HepG2 (cell line): ENCODE measurements at regions not wholly inside any gene's neighbourhood (a gene's known extent, or its start where the extent isn't known, plus 50 kb on each side); places are given as distances from the start of the nearest gene placed in this dataset.

Experiments used
- ATAC-seq: fragments of 200-7000 bp; cut with Tn5 transposase; 3 replicates; pipeline ENCODE4 v1.9.1; 2020; ENCODE audit warnings: mild to moderate bottlenecking, moderate library complexity
- BruUV-seq: library from RNA; stranded (reverse); fragments of 400-500 nt; replicated peaks from 2 replicates; lab custom pipeline; 2021; lab: Mats Ljungman, UMichigan
- CTCF ChIA-PET: fragments of 300-600 bp; formaldehyde crosslinking; extraction: SDS; loops from one replicate; lab custom pipeline; 2021; ENCODE audit warnings: low total read pairs, inconsistent platforms, low intra/inter-chr PET ratio; lab: Yijun Ruan, JAX
- POLR2A ChIA-PET: fragments of 350-600 bp; sonication (Branson Sonifier 250); formaldehyde crosslinking; loops from one replicate; lab custom pipeline; 2020; ENCODE audit warnings: antibody characterized with exemption, inconsistent platforms; lab: Yijun Ruan, JAX
- DNase-seq: peaks from one replicate; pipeline ENCODE4 v3.0.0-alpha.2; 2015; ENCODE audit warnings: low spot score
- FAIRE-seq: peaks from 3 replicates; lab custom pipeline; 2011; peaks lifted over from hg19 to GRCh38; lab: Jason Lieb, UNC
- H2AFZ ChIP-seq: one replicate; pipeline ENCODE4 v1.6.1; 2011; ENCODE audit warnings: low read length, inconsistent platforms
- H3K27ac ChIP-seq: fragments of 300-600 bp; 3 replicates; pipeline ENCODE4 v1.8.0; 2011; ENCODE audit warnings: mixed run types, mild to moderate bottlenecking, mixed read lengths, low read length, inconsistent platforms; ENCODE audit not compliant: insufficient read depth; ENCODE audit errors: extremely low read length
- H3K27me3 ChIP-seq, 2 experiments: fragments of 200-600 bp in 1 of 2; 2 replicates in 1 of 2; 3 replicates in 1 of 2; pipeline versions ENCODE4 v1.6.0 to v1.8.0; 2011; ENCODE audit warnings: low read length in 2 of 2, mild to moderate bottlenecking in 2 of 2, moderate library complexity in 2 of 2, inconsistent platforms in 1 of 2; ENCODE audit not compliant: insufficient read depth in 2 of 2, control insufficient read depth in 1 of 2
- H3K36me3 ChIP-seq, 2 experiments: fragments of 200-600 bp in 1 of 2; replicated peaks in 1 of 2; 2 replicates in 1 of 2; 3 replicates in 1 of 2; pipeline versions ENCODE4 v1.5.1 to v1.8.0; 2011; ENCODE audit warnings: low read length in 2 of 2, inconsistent platforms in 1 of 2; ENCODE audit not compliant: insufficient read depth in 2 of 2, control insufficient read depth in 1 of 2
- H3K4me1 ChIP-seq: 2 replicates; pipeline ENCODE4 v1.5.1; 2012; ENCODE audit warnings: low read length, inconsistent platforms; ENCODE audit not compliant: insufficient read depth
- H3K4me2 ChIP-seq: 2 replicates; pipeline ENCODE4 v1.6.0; 2011; ENCODE audit warnings: low read depth, low read length, inconsistent platforms
- H3K4me3 ChIP-seq, 3 experiments: fragments of 200-600 bp in 1 of 3; sonication (generic), shearing (Covaris generic) in 1 of 3; replicated peaks in 1 of 3; 2 replicates each; pipeline ENCODE4 v1.5.1; 2011 to 2016; ENCODE audit warnings: low read length in 3 of 3, inconsistent platforms in 2 of 3, low read depth in 2 of 3, mild to moderate bottlenecking in 2 of 3, control low read depth in 1 of 3, mixed read lengths in 1 of 3; ENCODE audit not compliant: insufficient read depth in 1 of 3
- H3K79me2 ChIP-seq: one replicate; pipeline ENCODE4 v1.6.1; 2011; ENCODE audit warnings: low read length, inconsistent platforms; ENCODE audit not compliant: insufficient read depth
- H3K9ac ChIP-seq: 2 replicates; pipeline ENCODE4 v1.6.0; 2011; ENCODE audit warnings: mild to moderate bottlenecking, low read depth, low read length, inconsistent platforms; ENCODE audit not compliant: insufficient read depth
- H3K9me3 ChIP-seq: 2 replicates; pipeline ENCODE4 v1.5.1; 2012; ENCODE audit warnings: mild to moderate bottlenecking, low read length
- H4K20me1 ChIP-seq: 2 replicates; pipeline ENCODE4 v1.6.0; 2011; ENCODE audit warnings: inconsistent platforms, mild to moderate bottlenecking, low read length, moderate library complexity; ENCODE audit not compliant: insufficient read depth
- CSRNP1 ChIP-seq: sonication (generic); formaldehyde crosslinking; IDR thresholded peaks from 2 replicates; pipeline ENCODE4 v1.8.1; 2023; ENCODE audit warnings: mild to moderate bottlenecking, missing genetic modification reagents
- DMTF1 ChIP-seq: sonication (generic); formaldehyde crosslinking; IDR thresholded peaks from 2 replicates; pipeline ENCODE4 v1.4.0; 2020; ENCODE audit warnings: mild to moderate bottlenecking, missing genetic modification reagents
- DPF2 ChIP-seq: sonication (generic); formaldehyde crosslinking; IDR thresholded peaks from 2 replicates; pipeline ENCODE4 v1.4.0; 2020; ENCODE audit warnings: mild to moderate bottlenecking, low read depth, missing genetic modification reagents, borderline replicate concordance
- GABPB1 ChIP-seq: IDR thresholded peaks from 2 replicates; pipeline ENCODE4 v1.6.1; 2016; ENCODE audit warnings: mild to moderate bottlenecking, missing genetic modification reagents, moderate library complexity, missing compliant biosample characterization
- MAFG ChIP-seq: sonication (generic); formaldehyde crosslinking; IDR thresholded peaks from 2 replicates; pipeline ENCODE4 v1.5.1; 2020; ENCODE audit warnings: mild to moderate bottlenecking, missing genetic modification reagents
- MBNL3 ChIP-seq: fragments of 250-450 bp; sonication (Bioruptor Pico); conservative IDR thresholded peaks from 2 replicates; pipeline ENCODE4 v1.8.0; 2022; ENCODE audit warnings: mild to moderate bottlenecking, inconsistent platforms
- SIX4 ChIP-seq: sonication (generic); formaldehyde crosslinking; IDR thresholded peaks from 2 replicates; pipeline ENCODE4 v1.4.0; 2020; ENCODE audit warnings: missing genetic modification reagents
- SNAI1 ChIP-seq: sonication (generic); formaldehyde crosslinking; IDR thresholded peaks from 2 replicates; pipeline ENCODE4 v1.5.0; 2020; ENCODE audit warnings: mild to moderate bottlenecking, missing genetic modification reagents, borderline replicate concordance
- TOPORS ChIP-seq: sonication (generic); formaldehyde crosslinking; IDR thresholded peaks from 2 replicates; pipeline ENCODE4 v1.8.0; 2023; ENCODE audit warnings: mild to moderate bottlenecking, missing genetic modification reagents
- ZNF180 ChIP-seq: sonication (generic); formaldehyde crosslinking; IDR thresholded peaks from 2 replicates; pipeline ENCODE4 v1.4.0; 2020; ENCODE audit warnings: low read depth, missing genetic modification reagents, borderline replicate concordance
- ZNF256 ChIP-seq: sonication (generic); formaldehyde crosslinking; conservative IDR thresholded peaks from 2 replicates; pipeline ENCODE4 v1.4.0; 2020; ENCODE audit warnings: missing genetic modification reagents
- ZNF737 ChIP-seq: sonication (generic); formaldehyde crosslinking; IDR thresholded peaks from 2 replicates; pipeline ENCODE4 v1.5.0; 2020; ENCODE audit warnings: missing genetic modification reagents, mild to moderate bottlenecking, borderline replicate concordance
- WGBS: methylation state at CpG from one replicate; pipeline ENCODE4 v1.1.6; 2017; ENCODE audit warnings: low lambda C conversion rate; 5-methylcytosine and 5-hydroxymethylcytosine counted together
- in situ Hi-C: cut with HindIII; loops from 2 replicates; pipeline ENCODE4 v1.10.0; 2017; ENCODE audit warnings: low pct_unique_long_range_greater_than_20kb; ENCODE audit not compliant: extremely low pct_ligation_motif_present
- intact Hi-C: fragments of 100-400 bp; cut with micrococcal nuclease; formaldehyde crosslinking; loops from one replicate; pipeline ENCODE4 v1.10.0; 2022; ENCODE audit not compliant: unreplicated experiment

- H3K4me3 ChIP-seq, result no peak overlapping the region
- BruUV-seq, result no TSS peak
- no peak overlapping the region for H3K27ac ChIP-seq
- FAIRE-seq, result no peak
- no peaks in the 10 kb centered on the region for H3K27me3 ChIP-seq
- ChIA-PET POLR2A (no interaction called here), CTCF (no interaction called here)
- intact Hi-C loops (no loop called here), in situ Hi-C loops (no loop called here)
- no peaks in the 10 kb centered on the region for H3K9me3 ChIP-seq
- no peak overlapping the region for H3K9ac ChIP-seq
- WGBS, result 11% methylated on average over 8 of the region's 9 CpGs
- no peak overlapping the region for H2AFZ ChIP-seq
- no peaks in the 10 kb centered on the region for H3K79me2 ChIP-seq
- H4K20me1 ChIP-seq, result no peaks in the 10 kb centered on the region
- no peak for ATAC-seq
- TF ChIP-seq CSRNP1, result no peak
- no peak for TF ChIP-seq SIX4 (CRISPR knock-in tag)
- TF ChIP-seq ZNF180 (CRISPR knock-in tag), result no peak
- TF ChIP-seq DMTF1, result no peak
- no peak for TF ChIP-seq MBNL3 (CRISPR knock-in tag)
- no peak for TF ChIP-seq ZNF256
- no peak for TF ChIP-seq MAFG (CRISPR knock-in tag)
- no peak for TF ChIP-seq GABPB1
- no peak for TF ChIP-seq TOPORS (CRISPR knock-in tag)
- no peak for TF ChIP-seq DPF2
- TF ChIP-seq SNAI1, result no peak
- no peak for TF ChIP-seq ZNF737 (CRISPR knock-in tag)
- H3K36me3 ChIP-seq, result no peaks in the 10 kb centered on the region
- DNase-seq, result no peak
- H3K4me2 ChIP-seq, result no peak overlapping the region
- H3K4me1 ChIP-seq, result no peaks in the 10 kb centered on the region
Observed at GRCh38 chr10:2476812-2477553, 590.4 kb upstream of the PFKP start.
